GM04504 (cell line): ENCODE measurements at regions not wholly inside any gene's neighbourhood (a gene's known extent, or its start where the extent isn't known, plus 50 kb on each side); places are given as distances from the start of the nearest gene placed in this dataset.
A peak's percentile ranks its signal among the peaks of the same experiment; 100 is the strongest.

ENCODE experiments used
- DNase-seq: peaks from one replicate; pipeline ENCODE4 v3.0.0-alpha.2; 2012; ENCODE audit warnings: low read depth

DNA sequence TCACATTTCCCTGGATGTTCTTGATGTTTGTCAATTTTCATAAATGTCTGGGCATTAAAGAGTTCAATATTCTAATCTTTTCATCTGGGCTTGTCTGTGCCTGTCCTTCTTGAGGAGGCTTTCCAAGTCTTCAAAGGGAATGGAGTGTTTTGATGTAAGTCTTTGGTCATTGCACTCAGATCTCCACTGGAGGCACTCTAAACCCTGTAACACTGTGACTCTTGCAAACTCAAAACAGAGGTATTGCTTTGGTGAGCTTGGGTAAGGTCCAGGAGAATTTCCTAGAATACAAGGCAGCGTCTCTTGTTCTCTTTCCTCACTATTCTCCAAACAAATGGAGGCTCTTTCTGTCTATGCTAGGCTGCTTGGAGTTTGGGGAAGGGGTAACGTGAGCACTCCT is 1118.1 kb upstream of the PABPC4L start:
- no peak for DNase-seq

DNA sequence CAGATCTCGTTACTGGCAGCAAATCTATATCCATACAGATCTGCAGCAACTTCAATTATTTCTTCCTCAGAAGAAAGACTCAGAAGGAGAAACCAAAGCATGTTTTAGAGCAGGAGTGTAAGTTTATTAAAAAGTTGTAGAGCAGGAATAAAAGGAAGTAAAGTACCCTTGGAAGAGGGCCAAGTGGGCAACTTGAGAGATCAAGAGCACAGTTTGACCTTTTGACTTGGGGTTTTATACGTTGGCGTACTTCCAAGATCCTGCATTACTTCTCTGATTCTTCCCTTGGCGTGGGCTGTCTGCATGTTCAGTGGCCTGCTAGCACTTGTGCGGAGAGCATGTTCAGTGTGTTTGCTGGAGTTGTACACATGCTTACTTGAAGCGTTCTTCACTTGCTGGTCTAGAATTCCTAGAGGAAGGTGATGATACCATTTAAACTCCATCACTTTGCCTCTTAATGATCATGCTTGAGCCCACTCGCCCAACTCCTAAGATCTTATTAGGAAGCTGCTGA is 1114.7 kb upstream of the PABPC4L start:
- DNase-seq, result no peak

DNA sequence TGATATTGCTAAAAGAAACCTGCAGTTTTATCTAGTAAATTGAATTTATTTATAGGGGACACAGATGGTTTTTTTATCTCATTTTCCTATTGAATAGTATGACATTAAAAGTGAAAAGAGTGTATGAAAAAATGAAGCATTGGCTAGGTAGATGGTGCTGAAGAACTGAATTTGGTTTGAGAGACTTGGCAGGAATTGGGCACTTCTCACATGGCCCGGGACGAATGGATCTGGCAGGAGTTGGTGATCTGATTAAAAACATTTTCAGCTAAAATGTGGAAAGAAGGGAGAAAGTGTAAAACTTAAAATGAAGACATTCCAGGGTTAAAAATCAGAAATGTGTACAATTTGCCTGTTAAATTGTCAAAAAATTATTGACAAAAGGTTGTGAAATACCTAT is 1088.5 kb upstream of the PABPC4L start:
- DNase-seq, result no peak

DNA sequence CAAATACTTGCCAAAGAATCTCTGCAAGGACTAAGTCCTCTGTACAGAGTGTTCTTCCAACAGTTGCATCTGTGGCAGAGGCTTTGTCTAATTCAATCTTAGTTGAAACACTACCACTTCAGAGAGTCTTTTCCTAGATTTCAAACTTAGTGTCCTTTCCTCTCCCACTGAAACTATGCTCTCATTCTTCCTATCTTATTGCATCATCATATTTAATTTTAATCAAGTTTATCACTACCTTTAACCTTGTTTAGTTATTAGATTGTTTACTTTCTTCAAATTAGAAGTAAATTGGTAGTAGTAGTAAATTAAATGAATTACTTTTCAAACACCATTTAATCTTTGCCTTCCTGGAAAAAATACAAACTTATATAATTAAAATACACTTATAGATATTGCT is 1082.3 kb upstream of the PABPC4L start:
- DNase-seq, result no peak

DNA sequence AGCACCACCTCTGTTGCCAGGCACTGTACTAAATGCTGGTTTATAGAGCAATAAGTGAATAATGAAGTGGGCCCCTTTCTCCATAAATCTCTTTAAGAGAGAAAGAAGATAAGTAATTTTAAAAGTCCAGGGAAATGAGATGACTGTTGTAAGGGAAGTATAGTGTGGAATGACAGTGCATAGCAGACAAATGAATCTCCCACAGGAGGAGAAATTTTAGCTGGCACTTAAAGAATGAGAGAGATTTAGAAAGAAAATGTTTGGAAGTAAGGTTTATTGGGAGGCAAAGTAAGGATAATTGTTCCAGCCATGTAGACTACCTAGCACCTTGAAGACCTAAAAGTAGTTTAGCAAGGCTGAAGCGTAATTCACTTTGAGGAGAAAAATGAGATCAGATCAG is 1081.1 kb upstream of the PABPC4L start:
- no peak for DNase-seq

DNA sequence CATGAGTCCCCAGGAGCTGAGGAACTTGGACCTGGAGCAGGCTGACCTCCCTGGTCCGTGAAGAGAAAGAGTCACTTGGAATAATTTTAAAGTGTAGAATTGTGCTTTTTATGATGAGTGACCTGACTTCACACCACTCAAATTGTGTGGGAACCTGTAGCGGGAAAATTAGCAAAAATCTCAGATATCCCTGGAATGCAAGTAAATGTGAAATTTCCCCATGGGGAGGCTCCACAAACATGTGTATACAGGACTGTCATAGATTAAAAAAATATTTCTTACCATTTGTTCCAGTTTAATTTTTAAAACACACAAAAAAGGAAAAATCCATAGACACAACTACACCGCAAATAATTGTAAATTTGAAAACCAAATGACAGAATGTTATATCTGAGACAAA is 1079.6 kb upstream of the PABPC4L start:
- DNase-seq, result no peak

DNA sequence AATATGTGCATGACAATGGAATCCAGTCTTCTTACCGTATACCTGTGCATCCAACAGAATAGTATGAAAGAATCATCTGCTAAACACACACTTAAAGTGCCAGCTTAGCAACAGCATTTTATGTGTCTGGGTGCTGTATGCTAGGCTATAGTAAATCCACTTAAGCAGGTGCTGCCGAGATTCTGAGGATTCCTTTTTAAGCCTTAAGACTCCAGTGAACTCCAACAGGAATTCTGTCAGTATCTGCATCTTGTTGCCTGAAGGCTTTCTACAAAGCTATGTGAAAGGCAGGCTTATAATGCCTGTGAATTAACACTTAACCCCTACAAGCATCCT is 1076.4 kb upstream of the PABPC4L start:
- DNase-seq, result no peak

DNA sequence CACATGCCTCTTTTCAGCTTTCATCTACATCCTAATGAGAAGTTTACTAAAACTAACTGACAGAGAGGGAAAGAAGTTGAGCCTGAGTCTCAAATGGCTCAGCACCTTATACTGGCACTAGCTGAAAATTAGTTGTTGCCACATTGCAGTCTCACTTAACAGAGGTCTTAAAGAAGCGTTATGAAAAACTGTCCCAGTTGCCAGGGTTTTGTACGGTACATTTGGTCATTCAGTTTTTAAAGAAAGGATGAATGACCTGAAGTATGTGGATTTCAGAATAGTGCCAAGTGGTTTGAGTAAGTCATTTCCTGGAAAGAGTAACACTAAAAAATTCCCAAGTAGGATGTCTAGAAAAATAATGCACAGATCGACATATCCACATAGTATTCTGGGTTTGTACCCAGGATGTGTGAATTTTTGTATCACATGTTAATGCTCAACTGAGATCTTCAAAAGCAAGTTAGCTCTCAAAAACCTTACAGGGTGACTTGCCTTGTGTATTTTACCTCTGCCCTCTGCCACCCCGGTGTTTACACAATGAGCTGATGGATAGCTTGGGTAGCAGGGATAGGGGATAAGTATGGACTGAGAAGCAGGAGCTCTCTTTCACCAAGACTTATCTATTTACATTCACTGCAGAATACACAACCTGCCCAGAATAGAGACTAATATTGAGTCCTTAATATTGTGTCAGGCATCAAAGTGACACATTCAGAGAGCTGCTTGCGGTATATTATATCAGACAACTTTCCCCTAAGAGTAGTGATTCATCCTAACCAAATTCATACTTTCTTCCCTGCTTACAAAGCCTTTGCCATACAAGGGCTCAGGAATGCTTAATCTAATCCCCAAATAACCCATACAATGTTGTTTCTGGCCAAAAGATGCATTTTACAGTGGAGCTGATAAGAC is 1075.7 kb upstream of the PABPC4L start:
- DNase-seq, result no peak

DNA sequence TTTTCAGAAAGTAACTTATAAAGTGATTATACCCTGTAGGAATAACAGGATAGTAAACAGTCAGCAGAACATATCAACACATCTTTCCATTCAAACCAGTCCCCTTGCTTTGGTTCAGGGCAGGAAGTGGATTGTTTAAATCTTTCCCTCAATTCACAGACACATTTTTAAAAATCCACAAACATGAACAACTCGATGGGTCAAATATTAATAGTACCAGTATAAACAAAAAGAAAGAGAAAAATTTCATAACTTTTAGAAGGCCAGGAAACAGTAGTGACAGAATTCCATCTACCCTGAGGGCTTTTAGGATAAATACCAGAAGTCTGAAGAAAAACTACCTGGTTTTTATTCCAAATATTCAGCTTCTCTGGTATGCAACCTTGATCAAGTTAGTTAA is 1072.8 kb upstream of the PABPC4L start:
- no peak for DNase-seq

DNA sequence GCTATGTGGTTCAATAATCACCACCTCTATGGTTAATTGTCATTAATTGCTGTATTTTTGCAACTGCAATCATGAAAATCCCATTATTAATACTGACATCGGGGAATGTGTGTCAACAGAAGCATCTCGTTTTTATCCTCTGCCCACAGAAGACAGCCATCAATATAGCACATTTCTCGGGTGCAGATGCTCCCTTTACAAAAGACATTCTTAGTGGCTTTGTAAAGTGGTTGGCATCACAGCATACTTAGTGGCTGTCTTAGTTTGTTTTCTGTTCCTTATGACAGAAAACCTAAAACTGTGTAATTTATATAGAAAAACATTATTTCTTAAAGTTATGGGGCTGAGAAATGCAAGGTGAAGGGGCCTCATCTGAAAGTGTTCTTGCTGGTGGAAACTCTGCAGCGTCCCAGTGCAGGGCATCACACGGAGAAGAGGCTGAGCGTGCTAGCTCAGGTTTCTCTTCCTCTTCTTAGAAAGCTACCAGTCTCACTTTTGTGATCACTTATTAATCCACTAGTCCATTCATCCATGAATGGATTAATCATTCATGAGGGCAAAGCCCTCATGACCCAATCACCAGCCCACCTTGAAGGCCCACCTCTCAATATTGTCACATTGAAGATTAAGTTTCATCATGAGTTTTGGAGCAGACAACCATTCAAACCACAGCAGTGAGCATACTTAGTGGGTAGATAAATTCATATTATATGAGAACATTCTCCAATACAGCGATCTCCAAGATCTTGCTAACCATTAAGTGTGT is 1067.7 kb upstream of the PABPC4L start:
- no peak for DNase-seq

DNA sequence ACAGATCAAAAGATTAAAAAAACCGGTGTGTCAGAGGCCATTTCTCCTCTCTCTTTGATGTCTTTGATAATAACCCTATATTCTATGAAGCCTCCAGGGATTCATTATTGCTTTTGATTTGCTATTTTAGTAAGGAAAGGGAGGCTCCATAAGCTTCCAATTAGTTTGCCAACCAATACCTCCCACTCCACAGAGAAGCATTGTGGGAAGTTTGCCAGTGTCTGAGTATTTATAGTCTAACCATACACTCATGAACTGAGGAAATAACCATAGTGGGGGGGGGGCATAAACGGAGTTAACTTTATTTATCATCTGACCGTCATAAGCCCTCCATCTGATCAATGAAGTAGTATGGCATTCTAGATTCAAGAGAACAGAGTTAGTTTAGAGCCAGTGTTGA is 1066.8 kb upstream of the PABPC4L start:
- DNase-seq, result no peak

DNA sequence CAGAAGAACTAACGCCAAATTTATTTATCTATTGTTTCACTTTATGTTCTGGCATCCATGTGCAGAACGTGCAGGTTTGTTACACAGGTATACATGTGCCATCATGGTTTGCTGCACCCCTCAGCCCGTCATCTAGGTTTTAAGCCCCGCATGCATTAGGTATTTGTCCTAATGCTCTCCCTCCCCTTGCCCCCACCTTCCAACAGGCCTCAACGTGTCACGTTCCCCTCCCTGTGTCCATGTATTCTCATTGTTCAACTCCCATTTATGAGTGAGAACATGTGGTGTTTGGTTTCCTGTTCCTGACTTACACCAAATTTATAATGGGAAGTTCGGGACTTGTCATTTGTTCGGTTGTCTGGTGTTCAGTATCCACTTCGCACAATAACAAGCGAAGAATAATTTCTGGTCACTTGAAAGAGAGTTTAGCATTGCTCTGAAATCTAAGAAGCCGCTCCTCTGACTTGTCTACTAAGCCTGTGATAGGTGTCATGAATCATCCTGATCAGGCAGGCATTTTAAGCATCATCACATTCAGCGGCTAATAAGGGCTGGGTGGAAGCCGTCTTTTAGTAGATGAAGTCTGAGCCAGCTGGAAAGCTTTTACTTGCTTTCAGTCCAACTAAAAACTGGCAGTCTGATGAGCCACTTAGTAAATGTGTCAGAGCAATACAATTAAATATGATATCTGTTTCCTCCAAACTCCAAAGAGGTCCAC is 1065.7 kb upstream of the PABPC4L start:
- no peak for DNase-seq

DNA sequence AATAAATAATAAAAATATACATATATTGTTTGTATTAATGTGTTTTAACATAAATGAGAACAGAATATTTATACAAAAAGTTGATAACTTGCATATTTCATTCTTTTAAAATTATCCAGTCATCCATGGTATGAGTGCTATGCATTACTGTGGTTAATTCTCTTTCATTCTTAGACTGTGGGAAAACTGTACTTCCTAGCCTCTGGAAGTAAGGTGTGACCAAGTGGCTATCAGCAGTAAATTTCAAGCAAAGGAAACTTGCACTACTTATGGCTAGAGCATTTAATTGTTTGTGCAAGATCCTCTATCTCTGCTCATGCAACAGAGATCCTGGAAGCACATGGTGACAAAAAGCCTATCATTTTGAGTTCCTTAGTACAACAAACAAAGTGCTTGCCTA is 1054.5 kb upstream of the PABPC4L start:
- DNase-seq, result no peak

DNA sequence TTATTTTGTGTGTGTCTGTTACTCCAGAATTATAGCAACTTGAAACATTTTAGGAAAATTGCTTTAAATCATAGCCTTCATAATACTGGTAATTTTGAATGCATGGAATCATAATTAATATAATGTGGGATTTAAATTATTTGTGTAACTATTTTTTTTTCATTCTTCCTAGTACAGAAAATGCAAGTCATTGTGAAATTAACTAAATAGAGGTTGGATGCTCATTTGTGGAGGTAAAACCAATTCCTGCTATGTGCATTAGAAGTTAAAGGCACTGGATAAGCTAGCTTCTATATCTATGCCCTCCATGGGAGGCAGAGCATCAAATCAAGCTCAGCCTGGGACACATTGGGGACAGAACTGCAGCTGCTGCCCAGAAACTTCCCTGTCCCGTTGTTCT is 1048.5 kb upstream of the PABPC4L start:
- no peak for DNase-seq

DNA sequence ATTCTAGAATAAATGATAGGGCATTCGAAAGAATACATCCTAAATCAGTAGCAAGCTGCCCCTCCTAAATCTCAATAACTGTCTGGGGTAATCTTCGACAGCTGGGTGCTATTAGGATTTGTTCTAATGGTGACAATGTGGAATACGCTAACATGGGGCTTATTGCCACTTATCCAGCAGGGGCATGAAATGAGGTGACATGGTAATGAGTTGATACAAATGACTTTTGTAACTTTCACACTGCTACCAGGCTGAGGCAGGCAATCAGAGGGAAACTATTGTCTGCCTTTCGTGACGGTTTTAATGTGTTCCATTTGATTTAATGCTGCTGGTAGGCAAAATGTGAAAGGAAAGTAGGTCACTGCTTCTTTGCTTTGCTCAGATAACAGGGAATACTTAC is 1047.4 kb upstream of the PABPC4L start:
- no peak for DNase-seq

DNA sequence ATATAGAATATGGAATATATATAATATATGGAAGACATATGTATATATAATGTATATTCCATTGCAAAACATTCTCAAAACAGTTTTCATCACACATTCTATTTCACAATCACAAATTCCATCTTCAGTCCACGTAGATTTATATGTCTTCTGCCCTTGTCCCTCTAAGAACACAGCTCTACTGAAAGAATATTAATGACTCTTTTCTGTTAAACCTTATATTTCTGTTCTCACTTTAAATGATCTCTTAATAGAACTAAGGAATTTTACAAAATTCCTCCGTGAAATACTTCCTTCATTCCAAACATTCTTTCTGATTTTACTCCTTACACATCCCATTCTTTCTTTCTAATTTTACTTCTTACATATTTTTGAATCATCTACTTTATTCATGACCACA is 1043.1 kb upstream of the PABPC4L start:
- no peak for DNase-seq

DNA sequence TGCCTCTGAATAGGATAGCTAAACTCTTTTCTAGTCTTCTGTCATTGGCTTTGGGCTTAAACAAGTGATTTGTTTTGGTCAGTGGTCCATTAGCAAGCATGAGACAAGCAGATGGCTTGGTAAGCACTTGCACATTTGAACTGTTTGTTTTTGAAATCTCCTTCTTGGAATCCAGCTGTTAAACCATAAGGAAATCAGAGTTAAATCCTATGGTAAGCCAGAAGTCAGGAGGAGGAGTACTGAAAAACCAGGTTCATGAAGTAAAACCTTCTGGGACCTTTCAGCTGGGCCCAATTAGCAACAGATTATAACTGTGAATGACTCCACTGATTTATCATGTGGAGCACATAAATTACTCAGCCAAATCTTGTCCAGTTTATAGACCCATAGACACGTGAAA is 1042.5 kb upstream of the PABPC4L start:
- peak; percentile 14 for DNase-seq

DNA sequence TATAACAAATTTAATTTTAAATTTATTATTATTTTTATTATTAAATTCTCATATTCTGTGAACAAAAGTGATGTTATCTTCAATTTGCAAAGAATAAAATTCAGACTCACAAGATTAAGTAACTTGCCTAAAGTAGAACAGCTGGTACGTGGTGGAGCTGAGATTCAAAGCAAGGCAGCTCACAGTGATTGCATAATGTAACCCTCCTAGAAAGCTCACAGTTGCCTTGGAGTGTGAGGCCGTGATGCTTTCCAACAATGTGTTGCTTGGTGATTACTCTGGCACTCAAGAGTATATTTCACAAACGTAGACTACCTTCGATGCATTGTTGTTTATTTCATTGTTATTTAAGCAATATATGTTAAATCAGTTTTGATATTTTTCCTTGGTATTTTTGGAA is 1039.2 kb upstream of the PABPC4L start:
- no peak for DNase-seq

DNA sequence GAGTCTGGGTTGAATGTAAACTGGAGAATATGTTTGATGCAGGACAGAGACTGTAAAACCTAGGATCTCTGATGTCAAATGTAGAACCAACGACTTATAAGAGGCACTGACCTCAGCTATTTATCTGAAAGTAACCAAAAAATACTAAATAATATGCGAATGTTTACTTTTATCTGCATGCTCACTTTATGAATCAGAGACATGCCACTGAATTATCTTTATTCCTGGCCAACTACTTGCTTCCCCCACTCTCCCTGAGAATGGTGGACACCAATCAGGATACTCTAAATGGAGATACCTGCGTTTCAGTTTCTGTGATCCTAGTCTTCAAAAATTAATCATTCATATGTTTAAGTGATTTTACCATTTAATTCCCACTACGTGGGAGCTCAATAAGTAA is 1038.4 kb upstream of the PABPC4L start:
- DNase-seq, result no peak

DNA sequence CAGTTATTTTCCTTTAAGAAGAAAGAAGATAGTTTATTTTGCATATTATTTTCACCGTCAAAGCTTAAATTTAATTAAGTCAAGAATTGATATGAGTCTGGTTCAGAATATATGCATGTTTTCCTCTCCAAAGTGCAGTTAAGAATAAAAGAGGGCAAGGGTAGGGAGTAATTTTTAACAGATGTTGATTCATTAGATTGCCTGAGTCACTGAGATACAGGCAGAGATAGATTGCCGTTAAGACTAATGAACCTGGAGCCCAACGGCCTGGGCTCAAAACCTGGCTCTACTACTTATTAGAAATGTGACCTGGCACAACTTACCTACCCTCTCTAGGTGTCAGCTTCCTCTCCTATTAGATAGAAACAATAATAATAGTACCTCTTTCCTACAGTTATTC is 1037.4 kb upstream of the PABPC4L start:
- DNase-seq, result no peak

DNA sequence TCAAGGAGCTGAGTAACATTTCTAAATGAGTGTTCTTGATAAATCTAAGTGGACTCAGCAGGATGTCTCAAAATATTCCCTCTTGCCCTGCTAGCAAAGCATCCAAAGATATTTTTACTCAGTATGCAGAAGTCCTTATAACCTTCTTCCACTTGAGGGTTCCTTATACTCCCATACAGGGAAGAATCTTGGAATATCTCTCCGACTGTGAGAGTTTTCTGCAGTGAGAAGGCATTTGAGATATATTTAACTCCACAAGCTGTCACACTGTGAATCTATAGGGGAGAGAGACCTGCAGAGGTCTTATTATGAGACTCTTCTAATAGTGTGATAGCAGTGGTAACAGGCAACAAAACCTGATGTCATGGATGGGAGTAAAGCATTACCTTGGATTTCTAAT is 1034.5 kb upstream of the PABPC4L start:
- no peak for DNase-seq

DNA sequence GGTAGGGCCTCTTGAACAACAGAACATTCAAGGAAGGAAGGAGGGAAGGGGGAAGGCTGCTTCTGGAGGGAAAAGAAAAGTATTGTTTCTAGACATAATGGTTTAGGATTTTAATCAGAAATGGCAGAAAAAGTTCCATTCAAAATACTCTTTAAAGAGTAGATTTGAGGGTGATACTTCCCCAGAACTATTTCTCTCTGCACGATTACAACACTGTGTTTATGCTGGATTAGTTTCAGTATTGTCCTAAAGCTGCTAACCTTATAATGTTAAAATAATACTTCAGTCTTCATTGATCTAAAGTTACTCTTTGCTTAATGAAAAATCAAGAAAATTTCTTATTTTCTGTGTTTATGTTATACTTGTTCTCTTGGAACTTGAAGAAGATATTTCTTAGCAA is 1026.3 kb upstream of the PABPC4L start:
- DNase-seq, result no peak

DNA sequence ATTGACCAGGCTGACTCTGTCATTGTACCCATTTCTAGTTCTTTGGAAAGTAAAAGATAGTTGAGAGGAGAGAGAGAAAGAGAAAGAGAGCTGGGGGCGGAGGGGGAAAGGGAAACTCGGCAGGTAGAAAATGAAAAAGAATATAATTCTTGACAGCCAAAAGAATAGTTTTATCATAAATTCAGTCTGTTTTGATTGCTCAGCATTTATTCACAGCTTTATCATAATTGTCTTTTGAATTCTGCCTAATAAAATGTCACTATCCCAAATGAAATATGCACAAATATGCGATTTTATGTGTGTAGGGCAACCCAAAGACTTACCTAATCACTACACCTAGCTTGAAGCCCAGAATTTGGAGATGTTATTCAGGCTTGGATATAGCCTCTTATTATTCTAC is 1024.0 kb upstream of the PABPC4L start:
- no peak for DNase-seq
